GM21447 (cell line): ENCODE measurements at regions not wholly inside any gene's neighbourhood (a gene's known extent, or its start where the extent isn't known, plus 50 kb on each side); places are given as distances from the start of the nearest gene placed in this dataset.
"Not testable (repeated sequence)": the region's sequence is repeated elsewhere in the genome, so short reads cannot be mapped to it uniquely, and the experiment has no call there.

Experiments used
- ATAC-seq: cut with Tn5 transposase; IDR thresholded peaks from one replicate; pipeline ENCODE4 v1.9.1; 2021; ENCODE audit not compliant: unreplicated experiment

DNA sequence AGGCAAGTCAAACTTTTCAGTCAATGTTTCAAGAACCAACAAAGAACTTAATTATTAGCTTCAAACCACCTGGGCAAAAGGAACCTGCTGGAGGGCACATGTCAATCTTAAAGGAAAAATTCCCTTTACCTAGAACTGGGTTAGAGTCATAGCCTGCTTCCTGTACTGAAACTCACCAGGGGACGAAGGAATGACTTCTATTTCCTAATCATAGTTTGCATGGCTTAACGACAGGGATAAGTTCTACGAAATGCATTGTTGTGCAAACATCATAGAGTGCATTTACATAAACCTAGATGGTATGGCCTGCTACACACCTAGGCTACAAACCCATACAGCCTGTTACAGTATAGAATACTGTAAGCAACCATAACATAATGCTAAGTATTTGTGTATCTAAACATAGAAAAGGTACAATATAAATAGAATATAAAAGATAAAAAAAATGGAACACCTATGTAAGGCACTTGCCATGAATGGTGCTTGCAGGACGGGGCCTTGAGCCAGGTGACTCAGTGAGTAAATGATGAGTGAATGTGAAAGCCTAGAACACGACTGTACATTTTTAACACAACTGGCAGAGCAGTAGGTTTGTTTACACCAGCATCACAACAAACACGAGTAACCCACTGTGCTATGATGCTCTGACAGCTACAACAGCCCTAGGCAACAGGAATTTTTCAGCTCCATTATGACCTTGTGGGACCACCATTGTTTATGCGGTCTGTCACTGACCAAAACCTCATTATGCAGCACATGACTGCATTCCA lies 234.9 kb upstream of the CAND1 start:
- ATAC-seq, result no peak

DNA sequence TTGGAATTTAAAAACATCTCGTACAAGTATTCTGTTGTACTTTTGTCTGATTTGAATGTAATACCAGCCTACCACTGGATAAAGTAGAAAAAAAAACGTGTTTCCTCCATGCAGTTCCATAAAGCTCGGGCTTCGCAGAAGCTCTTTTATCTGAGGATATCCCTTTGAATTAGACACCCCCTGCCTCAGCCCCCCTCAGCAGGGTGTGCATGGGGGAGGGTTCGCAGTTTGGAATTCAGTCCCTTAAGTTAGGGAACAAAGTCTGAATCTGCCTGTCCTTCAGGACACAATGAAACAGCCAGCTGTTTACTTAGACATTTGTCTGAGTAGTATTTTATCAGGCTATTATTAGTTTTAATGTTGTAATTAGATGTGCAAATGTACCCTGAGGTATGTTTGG lies 234.0 kb upstream of the CAND1 start:
- no peak for ATAC-seq

DNA sequence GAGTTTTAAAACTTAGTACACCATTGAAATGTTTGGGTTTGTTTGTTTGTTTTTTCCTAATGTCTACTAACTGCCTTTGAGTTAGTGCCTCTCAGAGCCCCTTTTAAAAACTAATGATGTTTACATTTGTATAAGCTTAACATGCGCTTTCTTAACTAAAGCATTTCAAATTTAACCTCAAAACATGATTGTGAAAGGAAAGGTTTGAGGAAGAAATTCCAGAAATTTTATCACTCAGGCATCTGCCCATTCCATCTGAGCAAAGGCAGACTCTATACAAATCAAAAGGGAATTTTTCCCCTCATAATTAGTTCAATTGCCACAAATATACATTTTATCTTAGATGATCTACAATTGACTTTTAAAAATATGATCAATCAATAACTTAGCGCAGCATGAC lies 230.7 kb upstream of the CAND1 start:
- ATAC-seq, result no peak

DNA sequence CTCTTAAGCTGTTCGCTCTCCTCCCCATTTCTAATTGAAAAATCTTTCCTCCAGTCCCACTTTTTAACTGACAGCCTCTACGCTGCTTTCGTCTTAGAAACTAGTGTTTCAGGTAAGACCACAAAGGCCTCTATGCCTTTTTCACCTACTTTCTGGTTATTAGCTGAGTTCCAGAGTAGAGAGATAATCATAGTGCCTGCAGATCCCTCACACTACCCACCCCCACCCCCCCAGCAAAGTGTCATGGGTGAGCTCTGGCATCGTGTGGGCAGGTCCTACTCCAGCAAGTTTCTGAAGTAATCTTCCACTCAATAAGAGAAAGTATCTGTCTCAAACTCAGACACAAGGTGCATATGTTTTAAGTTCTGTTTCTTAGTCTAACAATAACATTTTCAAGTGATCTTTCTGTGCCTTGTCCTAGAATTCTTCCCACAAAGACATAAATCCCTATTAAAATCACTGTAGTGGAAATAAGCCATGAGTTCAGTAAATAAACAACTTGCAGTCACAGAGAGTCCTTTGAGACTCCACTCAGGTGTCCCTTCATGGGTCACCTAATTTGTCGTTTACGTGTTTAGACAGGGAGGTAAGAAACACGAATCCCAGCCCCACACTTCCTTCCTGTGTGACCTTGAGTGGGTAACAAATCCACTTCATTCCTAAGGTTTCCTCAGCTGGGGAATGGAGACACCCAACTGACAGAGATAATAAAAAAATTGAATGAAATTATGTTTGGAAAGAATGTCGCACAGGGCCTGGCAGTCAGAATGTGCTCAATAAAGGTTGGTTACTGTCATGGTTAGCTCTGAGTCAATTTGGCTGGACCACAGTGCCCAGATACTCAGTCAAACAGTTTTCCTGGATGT lies 228.9 kb upstream of the CAND1 start:
- ATAC-seq, result no peak

DNA sequence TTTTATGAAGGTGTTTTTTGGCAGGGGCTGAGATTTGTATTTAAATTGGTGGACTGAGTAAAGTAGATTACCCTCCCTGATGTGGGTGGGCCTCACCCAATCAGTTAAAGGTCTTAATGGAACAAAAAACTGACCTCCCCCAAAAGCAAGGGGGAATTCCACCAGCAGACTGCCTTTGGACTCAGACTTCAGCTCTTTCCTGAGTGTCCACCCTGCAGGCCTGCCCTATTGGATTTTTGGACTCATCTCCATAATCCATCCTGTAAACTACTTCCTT lies 228.4 kb upstream of the CAND1 start:
- ATAC-seq, result no peak

DNA sequence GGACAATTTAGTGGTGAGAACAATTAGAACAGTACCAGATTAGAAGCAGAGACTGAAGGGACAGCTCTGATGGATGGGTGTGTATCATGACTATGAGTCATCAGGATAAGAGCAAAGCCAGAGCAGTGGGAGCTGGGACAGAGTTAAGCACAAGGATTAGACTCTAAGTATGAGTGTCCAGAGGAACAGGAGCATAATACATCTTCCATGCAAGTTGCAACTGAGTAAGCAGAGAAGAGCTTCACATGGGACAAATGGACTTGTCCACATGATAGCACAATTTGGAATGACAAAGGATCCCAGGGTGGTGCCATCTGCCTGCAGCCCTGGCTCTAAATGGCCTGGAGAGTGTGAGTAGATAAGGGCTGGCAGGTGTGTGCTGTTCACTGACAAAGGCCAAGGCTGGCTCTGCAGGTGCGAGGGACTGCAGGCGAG lies 226.4 kb upstream of the CAND1 start:
- no peak for ATAC-seq

DNA sequence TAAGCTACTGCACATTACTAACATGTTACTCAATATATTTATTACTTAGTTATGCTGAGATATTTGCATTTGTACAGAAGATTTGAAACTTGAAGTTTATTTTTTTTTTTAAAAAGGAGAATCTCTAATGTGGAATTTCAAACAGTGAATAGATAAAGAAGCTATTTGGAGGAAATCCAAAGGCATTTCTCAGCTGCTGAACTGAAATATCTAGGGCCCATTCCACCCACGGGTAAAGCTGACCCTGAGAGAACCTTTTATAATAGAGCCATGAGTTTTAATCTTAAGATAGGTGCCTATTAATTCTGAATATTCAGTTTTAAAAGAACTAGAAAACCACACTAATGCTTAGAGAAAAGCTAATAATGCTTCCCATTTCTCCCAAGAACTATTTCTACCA lies 225.4 kb upstream of the CAND1 start:
- ATAC-seq, result no peak

DNA sequence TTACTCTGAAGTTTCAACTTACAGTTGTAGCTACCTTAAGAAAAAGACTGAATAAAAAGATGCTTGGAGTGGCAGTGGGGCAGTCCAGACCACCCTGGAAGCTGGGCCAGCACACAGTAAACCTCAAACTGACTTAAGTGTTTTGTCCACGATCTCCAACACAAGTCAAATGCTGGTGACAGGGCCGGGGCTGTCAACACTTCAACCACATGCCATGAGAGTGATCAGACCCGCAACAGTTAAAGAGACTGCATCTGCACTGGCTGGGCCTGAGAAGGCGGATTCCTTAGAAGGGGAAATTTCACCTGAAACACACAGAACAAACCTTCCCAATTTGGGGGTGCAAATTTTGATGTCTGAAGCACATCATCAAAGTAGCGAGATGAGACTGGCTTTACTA lies 223.5 kb upstream of the CAND1 start:
- no peak for ATAC-seq

DNA sequence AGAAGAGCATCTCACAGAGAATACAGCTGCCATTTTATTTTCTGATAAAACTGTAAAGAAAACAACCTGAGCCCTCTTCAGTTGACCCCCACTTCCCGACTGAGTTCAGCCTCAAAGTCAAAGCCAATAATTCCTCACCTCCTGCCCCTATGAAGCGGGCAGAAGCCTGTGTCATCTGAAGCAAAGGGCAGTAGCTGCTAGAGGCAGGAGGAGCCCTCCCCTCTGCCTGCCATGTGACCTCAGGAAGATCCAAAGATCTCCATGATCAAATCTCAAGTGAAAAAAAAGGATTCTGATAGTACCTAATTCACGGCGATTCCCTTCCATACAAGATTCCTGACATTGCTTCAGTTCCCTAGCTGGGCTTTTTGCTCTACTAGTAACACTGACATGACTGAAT lies 223.1 kb upstream of the CAND1 start:
- no peak for ATAC-seq

DNA sequence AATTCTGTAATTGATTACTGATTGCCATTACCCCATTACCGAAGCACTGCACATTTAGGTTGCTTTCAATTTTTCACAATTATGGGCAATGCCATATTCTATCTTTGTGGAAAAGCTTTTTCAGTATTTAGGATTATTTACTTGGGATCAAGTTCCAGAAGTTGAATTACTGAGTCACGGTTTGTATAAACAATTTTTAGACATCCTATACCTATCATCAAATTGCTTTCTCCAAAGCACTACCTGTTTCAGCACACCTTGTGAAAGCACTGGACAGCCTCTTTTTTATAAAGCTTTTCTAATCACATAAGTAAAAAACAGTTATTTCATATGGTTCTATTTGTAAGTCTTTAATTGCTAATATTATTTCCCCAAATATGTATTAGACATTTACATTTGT lies 221.5 kb upstream of the CAND1 start:
- ATAC-seq, result no peak

DNA sequence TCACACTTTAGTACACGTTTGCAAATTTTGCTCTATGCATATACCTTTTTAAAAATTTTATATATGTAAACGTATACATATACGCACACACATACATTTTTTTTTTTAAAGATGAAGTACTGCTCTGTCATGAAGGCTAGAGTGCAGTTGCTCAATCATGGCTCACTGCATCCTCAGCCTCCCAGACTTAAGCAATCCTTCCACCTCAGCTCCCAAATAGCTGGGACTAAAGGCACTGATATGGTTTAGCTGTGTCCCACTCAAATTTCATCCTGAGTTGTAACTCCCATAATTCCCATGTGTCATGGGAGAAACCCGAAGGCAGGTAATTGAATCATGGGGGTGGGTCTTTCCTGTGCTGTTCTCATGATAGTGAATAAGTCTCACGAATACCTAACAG lies 220.8 kb upstream of the CAND1 start:
- ATAC-seq, result no peak

DNA sequence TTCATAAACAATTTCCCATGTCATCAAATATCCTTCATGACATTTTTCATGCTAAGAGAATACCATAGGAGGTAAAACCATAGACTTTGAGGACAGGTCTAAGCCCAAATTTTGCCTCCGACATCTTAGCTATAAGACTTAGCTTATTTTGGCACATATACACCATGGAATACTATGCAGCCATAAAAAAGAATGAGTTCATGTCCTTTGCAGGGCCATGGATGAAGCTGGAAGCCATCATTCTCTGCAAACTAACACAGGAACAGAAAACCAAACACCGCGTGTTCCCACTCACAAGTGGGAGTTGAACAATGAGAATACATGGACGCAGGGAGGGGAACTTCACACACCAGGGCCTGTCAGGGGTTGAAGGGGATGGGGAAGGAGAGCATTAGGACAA lies 220.0 kb upstream of the CAND1 start:
- ATAC-seq, result not testable (repeated sequence)

DNA sequence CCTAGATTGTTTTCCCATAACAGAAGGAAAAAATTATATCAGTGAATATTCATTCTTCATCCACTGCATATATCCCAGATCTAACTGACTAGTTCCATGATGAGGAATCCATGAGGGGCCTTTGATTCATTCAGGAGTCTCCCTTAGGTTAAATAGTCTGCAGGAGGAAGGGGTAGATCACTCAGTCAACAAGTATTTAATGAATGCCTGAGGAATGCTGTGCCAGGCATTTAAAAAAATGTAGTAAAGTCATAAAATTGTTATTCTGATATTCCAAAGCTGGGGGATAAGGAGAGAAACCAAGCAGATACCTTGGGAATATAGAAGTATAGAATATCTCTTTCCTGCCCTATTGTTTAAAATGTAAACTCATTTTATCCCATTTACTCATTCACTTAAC lies 216.2 kb upstream of the CAND1 start:
- no peak for ATAC-seq

DNA sequence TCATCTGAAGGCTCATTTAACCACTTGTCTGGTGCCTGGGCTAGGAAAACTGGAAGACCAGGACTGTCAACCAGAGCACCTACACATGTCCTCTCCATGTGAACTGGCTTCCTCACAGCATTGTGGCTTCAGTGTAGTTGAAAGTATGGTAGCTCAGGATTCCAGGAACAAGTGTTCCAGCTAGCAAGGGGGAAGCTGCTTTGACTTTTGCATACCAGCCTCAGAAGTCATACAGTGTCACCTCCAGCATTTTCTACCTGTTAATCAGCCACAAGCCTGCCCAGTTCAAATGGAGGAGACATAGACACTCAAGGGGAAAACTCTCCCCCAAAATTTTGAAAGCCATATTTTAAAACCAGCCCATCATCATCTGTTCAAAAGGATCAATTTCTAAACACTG lies 212.8 kb upstream of the CAND1 start:
- ATAC-seq, result no peak

DNA sequence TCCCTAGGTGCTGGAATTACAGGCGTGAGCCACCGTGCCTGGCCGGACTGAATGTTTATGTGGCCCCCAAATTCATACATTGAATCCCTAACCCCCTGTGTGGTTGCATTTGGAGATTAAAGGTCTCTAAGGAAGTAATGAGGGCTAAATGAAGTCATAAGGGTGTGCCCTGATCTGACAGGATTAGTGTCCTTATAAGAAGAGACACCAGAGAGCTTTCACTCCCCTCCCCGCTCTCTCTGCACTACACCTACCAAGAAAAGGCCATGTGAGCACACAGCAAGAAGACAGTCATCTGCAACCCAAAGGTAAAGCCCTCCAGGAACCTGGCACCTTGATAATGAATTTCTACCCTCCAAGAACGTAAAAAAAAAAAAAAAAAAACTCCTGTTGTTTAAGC lies 212.1 kb upstream of the CAND1 start:
- ATAC-seq, result no peak

DNA sequence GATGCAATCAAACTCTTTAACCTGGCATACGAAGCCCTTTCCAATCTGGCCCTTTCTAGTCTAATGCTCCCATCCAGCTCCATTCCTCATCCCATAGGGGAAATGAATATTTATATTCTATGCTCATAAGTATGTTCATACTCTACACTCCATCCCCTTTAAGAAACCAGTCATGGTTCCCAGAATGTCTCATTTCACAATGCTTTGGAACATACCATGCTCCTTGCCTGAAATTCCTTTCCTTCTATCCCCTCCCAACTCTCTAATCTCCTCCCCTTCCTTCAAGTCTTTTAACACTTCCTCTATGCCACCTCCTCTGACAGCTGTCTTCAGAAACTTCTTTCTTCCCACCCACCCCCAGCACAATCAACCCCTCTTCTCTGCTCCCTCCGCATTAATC lies 207.0 kb upstream of the CAND1 start:
- ATAC-seq, result no peak

DNA sequence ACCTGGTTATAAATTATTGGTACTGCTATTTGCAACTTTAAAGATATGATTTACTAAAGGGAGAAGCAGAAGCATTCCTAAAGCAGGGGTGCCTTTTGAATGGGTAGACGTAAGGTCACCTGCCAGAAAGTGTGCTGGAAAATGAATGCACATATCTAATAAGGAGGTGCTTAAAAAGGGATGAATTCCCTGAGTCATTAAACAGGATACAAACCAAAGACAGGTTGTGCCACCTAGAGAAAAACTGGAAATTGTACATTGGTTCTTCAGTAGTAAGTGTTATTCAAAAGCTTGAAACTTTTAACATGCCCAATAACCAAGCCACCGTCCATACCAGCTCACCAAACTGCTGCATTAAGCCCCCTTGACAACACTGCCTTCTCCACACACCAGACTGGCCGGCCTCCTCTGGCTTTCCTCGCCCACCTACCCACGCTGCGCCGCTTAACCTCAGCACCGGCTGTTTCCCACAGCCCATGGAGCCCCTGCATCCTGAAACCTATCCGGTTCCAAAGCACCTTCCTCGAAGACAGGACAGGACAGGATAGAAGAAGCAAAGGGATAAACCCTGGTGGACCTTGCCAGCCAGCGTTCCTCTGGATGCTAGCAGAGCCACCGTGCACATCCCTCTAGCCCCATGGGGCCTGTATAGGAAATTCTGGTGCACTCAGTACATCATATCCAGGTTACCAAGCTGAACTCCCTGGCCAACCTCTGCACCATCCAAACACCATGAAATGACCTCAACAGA lies 201.5 kb upstream of the CAND1 start:
- ATAC-seq, result no peak

DNA sequence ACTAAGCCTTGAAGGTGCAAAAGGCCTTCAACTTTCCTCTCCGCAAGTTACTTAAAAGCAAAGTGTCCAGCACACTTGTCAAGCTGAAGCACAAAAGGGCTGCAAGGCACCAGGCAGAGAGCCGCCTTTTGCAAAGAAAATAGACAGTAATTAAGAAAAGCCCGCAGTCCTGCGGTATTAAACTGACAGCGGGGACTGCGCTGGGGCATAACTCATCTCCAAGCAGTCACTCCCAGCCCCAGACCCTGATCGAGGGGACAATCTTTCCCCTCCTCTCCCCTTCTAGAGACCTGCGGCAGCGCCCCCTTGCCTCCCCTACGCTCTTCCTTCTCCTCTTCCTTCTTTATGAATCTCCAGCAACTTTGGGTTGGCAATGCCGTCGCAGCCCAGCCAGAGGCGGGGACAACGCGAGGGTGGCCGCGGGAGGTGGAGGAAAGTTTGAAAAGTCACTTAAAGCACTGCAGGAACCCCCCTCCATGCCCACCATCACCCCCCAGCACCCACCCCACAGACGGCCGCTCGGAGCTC lies 200.9 kb upstream of the CAND1 start:
- ATAC-seq, result no peak

DNA sequence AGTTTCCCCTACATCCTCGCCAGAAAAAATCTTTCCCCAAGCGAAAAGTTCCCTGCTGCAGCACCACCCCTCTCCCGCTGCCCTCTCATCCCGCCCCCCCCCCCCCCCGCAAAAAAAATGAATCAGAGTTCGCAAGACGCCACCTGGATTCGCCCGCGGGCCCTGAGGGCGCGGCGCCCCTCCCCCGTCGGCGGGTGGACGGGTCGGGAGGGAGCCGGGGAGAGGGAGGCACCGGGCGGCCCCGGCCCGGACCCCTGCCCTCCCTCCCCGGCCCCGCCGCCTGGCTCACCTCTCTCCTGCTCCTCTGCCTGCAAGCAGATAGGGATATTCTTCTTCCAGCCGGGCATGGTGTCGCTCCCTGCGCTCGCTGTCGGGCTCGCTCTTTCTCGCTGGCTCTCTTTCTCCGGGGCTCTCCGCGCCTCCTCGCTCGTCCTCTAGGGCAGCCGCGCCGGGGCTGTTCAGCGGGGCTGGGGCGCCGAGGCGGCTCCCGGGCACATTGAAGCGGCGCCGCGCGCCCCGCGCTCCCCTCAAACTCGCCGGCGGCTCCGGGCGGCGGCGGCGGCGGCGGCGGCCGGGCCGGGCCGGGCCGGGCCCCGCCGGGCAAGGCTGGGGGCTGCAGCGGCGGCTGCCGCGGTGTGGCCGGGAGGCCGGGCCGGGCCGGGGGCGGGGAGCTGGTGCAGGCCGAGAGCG lies 200.3 kb upstream of the CAND1 start:
- ATAC-seq, result peak; percentile 33

DNA sequence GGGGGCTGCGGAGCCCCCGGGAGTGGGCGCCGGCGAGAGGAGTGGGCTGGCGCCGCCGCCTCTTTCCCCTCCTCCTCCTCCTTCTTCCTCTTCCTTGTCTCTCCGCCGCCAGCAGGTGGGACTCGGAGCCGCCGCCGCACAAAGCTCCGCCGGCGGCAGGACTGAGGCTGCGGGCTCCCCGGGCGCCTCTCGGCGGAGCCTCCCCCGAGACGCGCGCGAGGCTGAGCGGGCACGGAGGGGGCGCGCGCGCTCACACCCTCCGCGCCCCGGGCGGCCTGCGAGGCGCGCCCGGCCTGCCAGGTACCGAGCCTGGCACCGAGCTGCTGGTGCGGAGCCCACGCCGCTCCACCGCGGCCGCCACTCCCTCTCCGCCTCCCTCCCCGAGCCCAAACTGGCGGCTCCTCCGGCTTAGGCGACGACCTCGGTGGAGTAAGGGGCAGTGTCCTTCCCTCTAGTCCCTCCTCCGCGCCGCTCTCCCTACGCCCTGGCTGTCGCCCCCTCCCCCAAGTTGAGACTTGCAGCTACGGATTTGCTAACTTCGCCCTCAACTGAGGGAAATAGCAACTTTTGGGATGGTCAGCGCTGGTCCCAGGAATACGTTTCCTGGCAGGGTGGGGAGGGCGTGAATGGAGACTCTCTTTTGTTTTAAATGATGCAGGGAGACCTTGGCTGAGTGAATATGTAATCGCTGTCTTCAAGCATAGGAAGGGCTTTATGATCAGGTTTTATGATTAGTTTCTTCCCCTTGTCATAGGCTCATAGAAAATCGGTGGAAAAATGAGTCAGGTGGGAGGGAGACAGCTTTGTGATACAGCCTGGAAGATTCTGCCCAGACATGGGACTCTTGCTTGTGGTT lies 199.5 kb upstream of the CAND1 start:
- peak; percentile 70 for ATAC-seq
